ENCODE measurements at regions not wholly inside any gene's neighbourhood (a gene's known extent, or its start where the extent isn't known, plus 50 kb on each side); places are given as distances from the start of the nearest gene placed in this dataset.

DNA sequence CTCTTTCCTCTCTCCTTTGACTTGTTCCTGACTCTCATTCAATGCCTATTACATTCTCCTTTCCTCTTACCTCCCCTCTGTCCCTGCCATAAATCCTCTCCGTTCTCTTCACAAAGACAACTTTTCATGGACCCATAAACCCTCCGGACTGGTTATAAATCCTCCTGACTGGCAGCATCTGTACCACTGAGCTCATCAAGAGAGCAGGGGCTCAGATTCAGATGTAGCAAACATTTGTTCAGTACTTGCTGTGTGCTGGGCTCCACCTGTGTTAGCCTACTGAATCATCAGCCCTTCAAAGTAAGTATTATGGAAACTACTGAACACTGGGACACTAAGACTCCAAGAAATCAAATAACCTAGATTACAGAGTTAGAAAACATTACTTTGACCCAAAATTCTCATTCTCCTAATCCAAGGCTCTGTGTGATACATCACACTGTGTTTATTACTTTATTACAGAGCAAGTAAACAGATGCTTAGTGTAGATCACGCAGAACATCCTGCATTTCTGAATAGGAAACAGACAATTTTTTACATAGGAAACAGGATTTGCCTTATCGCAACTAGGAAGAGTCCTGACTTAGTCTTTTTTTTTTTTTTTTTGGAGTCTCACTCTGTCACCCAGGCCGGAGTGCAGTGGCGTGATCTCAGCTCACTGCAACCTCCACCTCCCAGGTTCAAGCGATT is 108.6 kb upstream of the PDE1C start:
- intact Hi-C loops (cut with micrococcal nuclease) = no loop called here
- H3K4me3 Mint-ChIP-seq = no peak overlapping the region
- no peaks in the 10 kb centered on the region for H3K27me3 Mint-ChIP-seq
- CTCF ChIA-PET = no interaction called here
- no peak for DNase-seq
- no peak for ATAC-seq (ENCODE audit: low read depth)
- H3K27ac Mint-ChIP-seq = no peak overlapping the region
- H3K9me3 Mint-ChIP-seq = no peaks in the 10 kb centered on the region
- TF ChIP-seq, protein P1, sequence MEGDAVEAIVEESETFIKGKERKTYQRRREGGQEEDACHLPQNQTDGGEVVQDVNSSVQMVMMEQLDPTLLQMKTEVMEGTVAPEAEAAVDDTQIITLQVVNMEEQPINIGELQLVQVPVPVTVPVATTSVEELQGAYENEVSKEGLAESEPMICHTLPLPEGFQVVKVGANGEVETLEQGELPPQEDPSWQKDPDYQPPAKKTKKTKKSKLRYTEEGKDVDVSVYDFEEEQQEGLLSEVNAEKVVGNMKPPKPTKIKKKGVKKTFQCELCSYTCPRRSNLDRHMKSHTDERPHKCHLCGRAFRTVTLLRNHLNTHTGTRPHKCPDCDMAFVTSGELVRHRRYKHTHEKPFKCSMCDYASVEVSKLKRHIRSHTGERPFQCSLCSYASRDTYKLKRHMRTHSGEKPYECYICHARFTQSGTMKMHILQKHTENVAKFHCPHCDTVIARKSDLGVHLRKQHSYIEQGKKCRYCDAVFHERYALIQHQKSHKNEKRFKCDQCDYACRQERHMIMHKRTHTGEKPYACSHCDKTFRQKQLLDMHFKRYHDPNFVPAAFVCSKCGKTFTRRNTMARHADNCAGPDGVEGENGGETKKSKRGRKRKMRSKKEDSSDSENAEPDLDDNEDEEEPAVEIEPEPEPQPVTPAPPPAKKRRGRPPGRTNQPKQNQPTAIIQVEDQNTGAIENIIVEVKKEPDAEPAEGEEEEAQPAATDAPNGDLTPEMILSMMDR (IDR thresholded peaks at IDR 0.05) = no peak
- no peaks in the 10 kb centered on the region for H3K4me1 Mint-ChIP-seq
- no peaks in the 10 kb centered on the region for H3K36me3 Mint-ChIP-seq (ENCODE audit: low read depth)
- POLR2A ChIA-PET = no interaction called here

DNA sequence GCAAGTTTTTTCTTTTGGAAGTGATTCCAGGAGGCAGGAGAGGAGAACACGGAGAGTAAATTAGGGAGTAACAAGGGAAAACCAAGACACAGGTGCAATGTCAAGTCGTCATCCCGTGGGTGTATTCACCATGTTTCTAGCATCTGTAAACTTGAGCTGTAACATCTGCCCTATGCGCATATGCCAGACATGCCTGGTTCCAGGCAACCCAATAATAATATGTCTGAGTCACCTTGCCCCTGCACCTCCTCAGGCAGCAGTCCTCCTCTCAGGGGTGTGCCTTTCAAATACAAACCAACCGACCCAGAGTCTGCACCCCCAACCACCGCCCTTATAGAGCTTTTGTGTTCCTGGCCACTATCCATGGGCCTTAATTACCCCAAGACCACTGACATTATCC is 107.0 kb upstream of the PDE1C start:
- ChIA-PET CTCF (no interaction called here), POLR2A (no interaction called here)
- H3K27me3 Mint-ChIP-seq = no peaks in the 10 kb centered on the region
- intact Hi-C loops (cut with micrococcal nuclease) = no loop called here
- H3K4me3 Mint-ChIP-seq = no peak overlapping the region
- no peaks in the 10 kb centered on the region for H3K4me1 Mint-ChIP-seq
- no peak overlapping the region for H3K27ac Mint-ChIP-seq
- ATAC-seq (ENCODE audit: low read depth) (no peak), DNase-seq (no peak)
- TF ChIP-seq, protein P1 (IDR thresholded peaks at IDR 0.05) = no peak
- H3K9me3 Mint-ChIP-seq = no peaks in the 10 kb centered on the region
- no peaks in the 10 kb centered on the region for H3K36me3 Mint-ChIP-seq (ENCODE audit: low read depth)

DNA sequence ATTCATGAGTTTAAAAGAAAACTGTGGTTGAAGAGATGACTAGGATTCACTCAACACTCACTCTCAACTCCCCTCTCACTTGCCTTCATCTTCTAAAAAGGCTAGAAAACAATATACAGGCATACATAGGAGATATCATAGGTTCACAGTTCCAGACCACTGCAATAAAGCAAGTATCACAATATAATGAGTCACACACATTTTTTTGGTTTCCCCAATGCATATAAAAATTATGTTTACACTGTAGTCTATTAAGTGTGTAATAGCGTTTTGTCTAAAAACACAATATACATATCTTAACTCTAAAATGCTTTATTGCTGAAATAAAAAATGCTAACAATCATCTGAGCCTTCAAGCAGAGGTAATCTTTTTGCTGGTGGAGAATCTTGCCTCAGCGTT is 104.9 kb upstream of the PDE1C start:
- Mint-ChIP-seq H3K27me3 (no peaks in the 10 kb centered on the region), H3K9me3 (no peaks in the 10 kb centered on the region), H3K36me3 (ENCODE audit: low read depth) (no peaks in the 10 kb centered on the region), H3K4me1 (no peaks in the 10 kb centered on the region), H3K27ac (no peak overlapping the region), H3K4me3 (no peak overlapping the region)
- intact Hi-C loops (cut with micrococcal nuclease) = no loop called here
- DNase-seq (no peak), ATAC-seq (ENCODE audit: low read depth) (no peak)
- ChIA-PET CTCF (no interaction called here), POLR2A (no interaction called here)
- TF ChIP-seq, protein P1 (IDR thresholded peaks at IDR 0.05) = no peak

DNA sequence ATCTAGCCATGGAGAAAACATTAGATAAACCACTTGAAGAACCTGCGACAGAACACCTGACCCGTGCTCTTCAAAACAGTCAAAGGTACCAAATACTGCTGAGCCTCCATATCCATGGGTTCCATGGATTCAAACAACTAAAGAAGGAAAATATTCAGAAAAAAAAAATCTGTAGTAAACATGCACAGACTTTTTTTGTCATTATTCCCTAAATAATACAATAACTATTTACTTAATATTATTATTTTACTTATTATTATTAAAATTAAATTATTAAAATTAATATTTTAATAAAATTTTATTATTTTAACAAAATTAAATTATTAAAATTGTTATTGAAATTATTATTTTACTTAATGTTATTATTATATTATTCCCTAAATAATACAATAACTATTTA is 101.0 kb upstream of the PDE1C start:
- Mint-ChIP-seq H3K4me3 (no peak overlapping the region), H3K4me1 (no peaks in the 10 kb centered on the region), H3K36me3 (ENCODE audit: low read depth) (no peaks in the 10 kb centered on the region), H3K27ac (no peak overlapping the region), H3K9me3 (no peaks in the 10 kb centered on the region), H3K27me3 (no peaks in the 10 kb centered on the region)
- ChIA-PET CTCF (no interaction called here), POLR2A (no interaction called here)
- intact Hi-C loops (cut with micrococcal nuclease) = no loop called here
- TF ChIP-seq, protein P1 (IDR thresholded peaks at IDR 0.05) = no peak
- DNase-seq (no peak), ATAC-seq (ENCODE audit: low read depth) (no peak)

DNA sequence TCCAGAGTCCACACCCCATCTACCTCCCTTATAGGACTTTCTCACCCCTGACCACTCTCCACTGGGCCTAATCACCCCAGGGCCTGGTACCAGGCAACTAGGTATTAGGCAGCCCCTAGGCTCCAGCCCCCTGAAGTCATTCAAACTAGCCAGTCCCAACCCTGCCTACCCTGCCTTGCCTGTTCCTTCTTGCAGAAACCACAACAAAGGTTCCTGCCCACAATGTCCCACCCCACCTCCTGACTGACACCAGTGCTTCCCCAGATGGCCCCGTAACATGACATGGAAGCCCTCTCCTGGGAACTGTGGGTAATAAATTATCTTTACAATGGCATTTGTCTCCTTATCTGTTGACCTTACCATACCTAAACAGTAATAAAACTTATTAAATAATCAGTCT is 100.6 kb upstream of the PDE1C start:
- Mint-ChIP-seq H3K4me3 (no peak overlapping the region), H3K27ac (no peak overlapping the region), H3K9me3 (no peaks in the 10 kb centered on the region), H3K27me3 (no peaks in the 10 kb centered on the region), H3K4me1 (no peaks in the 10 kb centered on the region), H3K36me3 (ENCODE audit: low read depth) (no peaks in the 10 kb centered on the region)
- intact Hi-C loops (cut with micrococcal nuclease) = no loop called here
- ChIA-PET POLR2A (no interaction called here), CTCF (no interaction called here)
- DNase-seq = no peak
- no peak for ATAC-seq (ENCODE audit: low read depth)
- TF ChIP-seq, protein P1 (IDR thresholded peaks at IDR 0.05) = no peak

All from activated B cell treated with CpG ODN at 0.5 μM for 24 hours (primary cell).